Effector memory CD8-positive, alpha-beta T cell (primary cell): ENCODE measurements at regions not wholly inside any gene's neighbourhood (a gene's known extent, or its start where the extent isn't known, plus 50 kb on each side); places are given as distances from the start of the nearest gene placed in this dataset.
"Not testable (repeated sequence)": the region's sequence is repeated elsewhere in the genome, so short reads cannot be mapped to it uniquely, and the experiment has no call there.

Experiments
- ATAC-seq: fragments of 150-1000 bp; cut with Tn5 transposase; replicated peaks from 2 replicates; pipeline ENCODE4 v1.10.0; 2021; ENCODE audit warnings: mild to moderate bottlenecking, moderate library complexity
- DNase-seq, 3 experiments: peaks; one replicate each; pipeline ENCODE4 v3.0.0; 2021
- H3K27ac Mint-ChIP-seq, 2 donors: one replicate each; pipeline ENCODE4 v1.8.0; 2022; ENCODE audit warnings: mild to moderate bottlenecking in 2 of 2, mixed read lengths in 2 of 2, moderate library complexity in 2 of 2
- H3K27me3 Mint-ChIP-seq, 2 donors: one replicate each; pipeline ENCODE4 v1.8.0; 2022; ENCODE audit warnings: mixed read lengths in 2 of 2
- H3K36me3 Mint-ChIP-seq: one replicate; pipeline ENCODE4 v1.8.0; 2022; ENCODE audit warnings: mild to moderate bottlenecking, moderate library complexity, mixed read lengths; ENCODE audit not compliant: insufficient read depth
- H3K4me1 Mint-ChIP-seq, 2 donors: one replicate each; pipeline ENCODE4 v1.8.0; 2022; ENCODE audit warnings: low read depth in 2 of 2, mixed read lengths in 2 of 2
- H3K4me3 Mint-ChIP-seq, 2 donors: one replicate each; pipeline ENCODE4 v1.8.0; 2022; ENCODE audit warnings: mild to moderate bottlenecking in 2 of 2, mixed read lengths in 2 of 2, moderate library complexity in 2 of 2
- H3K9me3 Mint-ChIP-seq, 2 donors: one replicate each; pipeline ENCODE4 v1.8.0; 2022; ENCODE audit warnings: mixed read lengths in 2 of 2

DNA sequence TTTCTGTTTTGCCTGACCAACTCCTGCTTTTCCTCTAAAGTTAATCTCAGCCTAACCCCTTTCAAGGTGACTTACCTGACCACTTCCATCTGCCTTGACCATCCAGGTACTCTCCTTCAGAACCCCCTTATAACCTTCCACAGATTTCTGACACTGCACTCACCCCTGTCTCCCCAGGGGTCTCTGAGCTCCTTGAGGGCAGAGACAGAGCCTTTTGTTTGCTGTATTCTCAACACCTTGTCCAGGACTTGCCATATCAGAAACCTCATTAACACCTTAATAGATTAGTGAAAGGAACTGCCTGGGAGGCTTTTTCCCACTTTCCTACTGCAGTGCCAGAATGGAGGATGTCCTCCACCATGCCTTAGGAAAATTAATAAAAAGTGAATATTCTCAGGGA lies 119.7 kb upstream of the SERPINE2 start:
- no peak for DNase-seq
- no peaks in the 10 kb centered on the region for H3K9me3 Mint-ChIP-seq
- no peak overlapping the region for H3K27ac Mint-ChIP-seq
- no peaks in the 10 kb centered on the region for H3K36me3 Mint-ChIP-seq
- H3K4me1 Mint-ChIP-seq = no peaks in the 10 kb centered on the region
- ATAC-seq = no peak
- H3K27me3 Mint-ChIP-seq = peaks cover 15 to 28% of the 10 kb centered on the region in 2 donors
- no peak overlapping the region for H3K4me3 Mint-ChIP-seq

DNA sequence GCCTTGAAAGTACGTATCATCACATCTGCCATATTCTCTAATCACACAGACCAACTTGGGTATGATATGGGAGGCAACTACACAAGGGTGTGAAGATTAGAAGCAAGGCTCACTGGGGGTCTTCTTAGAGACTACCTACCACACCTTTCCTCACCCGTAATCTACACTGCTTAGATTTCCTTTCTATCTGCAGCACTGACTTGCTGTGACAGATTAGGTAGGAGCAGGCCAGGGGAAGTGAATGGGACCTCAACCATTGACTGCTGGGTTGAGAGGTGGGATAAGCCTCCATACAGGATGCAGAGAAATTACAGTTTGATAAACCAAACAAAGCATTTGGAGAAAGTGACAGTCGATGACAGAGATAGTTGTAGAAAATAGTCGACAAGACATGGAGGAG lies 119.0 kb upstream of the SERPINE2 start:
- no peak overlapping the region for H3K27ac Mint-ChIP-seq
- H3K36me3 Mint-ChIP-seq = no peaks in the 10 kb centered on the region
- peaks cover 15 to 27% of the 10 kb centered on the region in 2 donors for H3K27me3 Mint-ChIP-seq
- no peak overlapping the region for H3K4me3 Mint-ChIP-seq
- no peaks in the 10 kb centered on the region for H3K9me3 Mint-ChIP-seq
- ATAC-seq (no peak), DNase-seq (no peak)
- no peaks in the 10 kb centered on the region for H3K4me1 Mint-ChIP-seq

DNA sequence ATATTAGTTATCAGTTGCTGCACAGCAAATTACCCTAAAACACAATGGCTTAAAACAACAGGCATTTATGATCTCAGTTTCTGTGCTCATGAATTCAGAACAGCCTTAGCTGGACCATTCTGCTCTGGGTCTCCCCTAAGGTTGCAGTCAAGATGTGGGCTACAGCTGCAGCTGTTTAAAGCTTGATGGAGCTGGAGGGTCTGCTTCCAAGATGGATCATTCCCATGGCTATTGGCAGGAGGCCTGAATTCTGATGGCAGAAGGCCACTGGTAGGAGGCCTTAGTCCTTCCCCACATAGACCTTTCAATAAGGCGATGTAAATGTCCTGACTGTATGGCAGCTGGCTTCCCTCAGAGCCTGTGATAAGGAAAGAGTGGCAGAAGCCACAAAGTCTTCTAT lies 118.6 kb upstream of the SERPINE2 start:
- Mint-ChIP-seq H3K4me1 (no peaks in the 10 kb centered on the region), H3K27ac (no peak overlapping the region), H3K9me3 (no peaks in the 10 kb centered on the region), H3K27me3 (peaks cover 15 to 27% of the 10 kb centered on the region in 2 donors), H3K36me3 (no peaks in the 10 kb centered on the region), H3K4me3 (no peak overlapping the region)
- ATAC-seq = no peak
- no peak for DNase-seq

DNA sequence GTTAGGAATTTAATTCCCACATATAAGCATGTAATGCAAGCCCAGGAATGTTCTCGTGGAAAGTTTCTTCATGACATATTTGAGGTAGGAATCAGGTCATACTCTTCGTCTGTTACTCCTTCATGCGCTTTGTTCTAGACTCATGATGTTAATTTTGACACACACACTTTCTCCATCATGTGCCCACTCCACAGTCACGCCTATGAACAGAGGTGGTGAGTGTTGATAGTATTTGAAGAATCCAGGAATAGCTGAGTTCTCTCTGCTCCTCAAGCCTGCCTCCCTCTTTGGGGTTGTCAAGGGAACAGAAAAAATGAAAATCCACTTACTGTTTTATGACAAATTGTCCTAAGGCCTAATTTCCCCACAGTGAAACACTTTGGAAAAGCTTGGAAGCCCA lies 117.3 kb upstream of the SERPINE2 start:
- no peaks in the 10 kb centered on the region for H3K4me1 Mint-ChIP-seq
- H3K4me3 Mint-ChIP-seq = no peak overlapping the region
- no peak for DNase-seq
- no peaks in the 10 kb centered on the region for H3K9me3 Mint-ChIP-seq
- H3K27me3 Mint-ChIP-seq = peaks cover 15 to 20% of the 10 kb centered on the region in 2 donors
- H3K36me3 Mint-ChIP-seq = no peaks in the 10 kb centered on the region
- no peak overlapping the region for H3K27ac Mint-ChIP-seq
- no peak for ATAC-seq

DNA sequence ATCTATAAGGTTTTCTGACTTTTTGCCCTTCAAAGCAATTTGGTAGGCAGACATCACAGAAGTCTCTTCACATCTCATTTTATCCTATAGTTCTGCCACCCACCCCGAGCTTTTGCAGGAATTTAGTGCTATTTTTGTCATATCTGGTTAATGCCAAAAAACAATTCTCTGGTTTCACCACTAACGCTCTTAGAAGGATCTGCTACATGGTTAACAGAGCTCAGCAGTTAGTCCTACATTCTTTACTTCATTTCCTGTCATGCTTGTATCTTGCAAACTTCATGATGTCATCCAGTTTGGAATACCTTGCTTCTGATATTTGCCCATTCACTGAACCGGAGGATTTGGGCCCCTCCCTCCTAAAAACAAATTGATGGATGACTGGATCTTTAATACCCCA lies 116.8 kb upstream of the SERPINE2 start:
- Mint-ChIP-seq H3K9me3 (no peaks in the 10 kb centered on the region), H3K36me3 (no peaks in the 10 kb centered on the region), H3K4me1 (no peaks in the 10 kb centered on the region), H3K4me3 (no peak overlapping the region), H3K27me3 (peaks cover 15 to 20% of the 10 kb centered on the region in 2 donors), H3K27ac (no peak overlapping the region)
- DNase-seq (no peak), ATAC-seq (no peak)

DNA sequence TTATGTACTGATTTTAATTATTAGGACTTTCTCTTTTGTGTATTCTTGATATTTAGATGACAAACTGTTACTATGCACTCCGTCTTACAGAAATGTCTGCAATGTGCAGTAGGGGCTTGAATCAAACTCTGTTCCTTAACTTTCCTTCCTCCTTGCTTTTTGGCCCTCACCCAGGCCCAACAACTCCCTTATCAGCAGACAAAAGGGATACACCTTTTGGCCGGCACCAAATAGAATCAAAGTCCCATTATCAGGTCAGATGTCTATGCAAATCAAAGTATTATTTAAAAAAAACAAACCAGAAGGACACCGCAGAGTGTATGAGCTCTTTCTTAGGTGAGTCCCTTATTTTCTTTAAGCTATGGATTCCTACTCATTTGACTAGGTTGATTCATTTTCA lies 116.3 kb upstream of the SERPINE2 start:
- Mint-ChIP-seq H3K9me3 (no peaks in the 10 kb centered on the region), H3K4me1 (no peaks in the 10 kb centered on the region), H3K4me3 (no peak overlapping the region), H3K36me3 (no peaks in the 10 kb centered on the region), H3K27me3 (peaks cover 15 to 20% of the 10 kb centered on the region in 2 donors), H3K27ac (no peak overlapping the region)
- DNase-seq (no peak), ATAC-seq (no peak)

DNA sequence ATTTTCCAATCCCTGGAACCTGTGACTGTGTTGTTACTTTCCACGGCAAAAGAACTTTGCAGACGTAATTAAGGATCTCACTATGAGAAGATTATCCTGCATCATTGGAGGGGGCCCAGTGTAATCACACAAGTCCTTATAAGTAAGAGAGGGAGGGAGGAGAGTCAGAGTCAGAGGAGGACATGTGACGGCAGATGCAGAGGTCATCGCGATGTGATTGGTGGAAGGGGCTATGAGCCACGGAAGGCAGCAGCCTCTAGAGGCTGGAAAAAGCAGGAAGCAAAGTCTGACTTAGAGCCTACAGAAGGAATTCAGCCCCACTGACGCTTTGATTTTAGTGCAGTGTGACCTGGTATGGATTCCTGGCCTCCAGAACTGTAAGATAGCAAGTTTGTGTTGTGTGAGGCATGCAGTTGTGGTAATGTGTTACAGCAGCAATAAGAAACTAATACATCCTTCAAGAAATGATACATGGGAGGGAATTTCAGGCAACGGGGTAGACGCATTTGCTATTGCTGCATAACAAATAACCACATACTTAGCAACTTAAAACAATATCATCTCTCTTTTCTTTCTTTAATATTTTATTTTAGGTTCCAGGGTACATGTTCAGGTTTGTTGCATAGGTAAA lies 112.7 kb upstream of the SERPINE2 start:
- H3K36me3 Mint-ChIP-seq = no peaks in the 10 kb centered on the region
- H3K4me1 Mint-ChIP-seq = no peaks in the 10 kb centered on the region
- ATAC-seq (no peak), DNase-seq (no peak)
- H3K4me3 Mint-ChIP-seq = no peak overlapping the region
- H3K27ac Mint-ChIP-seq = no peak overlapping the region
- H3K9me3 Mint-ChIP-seq = no peaks in the 10 kb centered on the region
- peaks cover 4 to 12% of the 10 kb centered on the region in 2 donors for H3K27me3 Mint-ChIP-seq

DNA sequence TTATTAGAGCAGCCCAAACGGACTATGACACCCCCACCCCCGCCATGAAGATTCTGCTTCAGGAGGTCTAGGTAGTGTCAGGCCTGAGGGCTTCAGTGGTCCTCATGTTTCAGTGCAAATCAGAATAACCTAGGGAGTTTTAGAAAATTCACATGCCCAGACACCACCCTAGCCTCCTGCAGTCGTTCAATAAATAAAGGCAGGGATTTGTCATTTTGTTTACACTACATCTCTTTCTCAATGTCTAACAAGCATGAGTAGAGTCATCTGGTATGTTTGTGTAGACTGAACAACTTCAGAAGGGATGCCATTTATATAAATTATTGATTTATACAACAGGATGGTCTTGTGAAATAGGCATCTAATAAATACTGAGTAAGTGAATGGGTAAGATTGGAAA lies 112.1 kb upstream of the SERPINE2 start:
- Mint-ChIP-seq H3K4me3 (no peak overlapping the region), H3K27me3 (peaks cover 10 to 17% of the 10 kb centered on the region in 2 donors), H3K36me3 (no peaks in the 10 kb centered on the region), H3K27ac (no peak overlapping the region), H3K9me3 (no peaks in the 10 kb centered on the region), H3K4me1 (no peaks in the 10 kb centered on the region)
- DNase-seq = no peak
- ATAC-seq = no peak

DNA sequence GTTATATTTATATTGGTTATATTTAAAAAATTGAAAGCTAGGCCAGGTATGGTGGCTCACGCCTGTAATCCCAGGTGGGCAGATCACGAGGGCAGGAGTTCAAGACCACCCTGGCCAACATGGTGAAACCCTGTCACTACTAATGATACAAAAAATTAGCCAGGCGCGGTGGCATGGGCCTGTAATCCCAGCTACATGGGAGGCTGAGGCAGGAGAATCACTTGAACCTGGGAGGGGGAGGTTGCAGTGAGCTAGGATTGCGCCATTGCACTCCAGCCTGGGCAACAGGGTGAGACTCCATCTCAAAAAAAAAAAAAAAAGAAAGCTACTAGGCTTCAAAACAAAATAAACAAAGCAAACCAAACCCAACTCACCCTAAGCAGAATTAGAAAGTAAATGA lies 109.0 kb upstream of the SERPINE2 start:
- DNase-seq, H3K9me3 Mint-ChIP-seq, H3K4me1 Mint-ChIP-seq, ATAC-seq, H3K4me3 Mint-ChIP-seq, H3K36me3 Mint-ChIP-seq, H3K27ac Mint-ChIP-seq: not testable (repeated sequence)
- peaks cover 15 to 17% of the 10 kb centered on the region in 2 donors for H3K27me3 Mint-ChIP-seq

DNA sequence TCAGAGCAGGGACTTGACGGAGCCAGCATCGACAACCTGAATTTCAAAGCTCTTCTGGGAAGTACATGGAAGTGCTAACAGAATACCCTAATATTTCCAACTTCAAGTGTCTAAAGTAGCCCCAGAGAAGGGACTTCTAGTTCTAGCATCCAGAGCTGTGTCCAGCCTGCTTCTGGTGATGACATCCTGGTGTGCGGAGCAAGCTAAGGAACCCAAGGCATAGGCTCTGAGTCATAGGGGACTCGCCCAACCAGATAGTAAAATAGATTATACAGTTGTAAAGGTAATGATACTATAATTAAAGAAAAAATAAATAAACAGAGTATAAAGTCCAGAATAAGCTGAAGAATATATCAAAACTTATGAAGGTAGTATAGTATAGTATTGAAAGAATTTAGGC lies 108.1 kb upstream of the SERPINE2 start:
- no peaks in the 10 kb centered on the region for H3K9me3 Mint-ChIP-seq
- ATAC-seq (no peak), DNase-seq (no peak)
- H3K4me1 Mint-ChIP-seq = no peaks in the 10 kb centered on the region
- no peaks in the 10 kb centered on the region for H3K36me3 Mint-ChIP-seq
- H3K4me3 Mint-ChIP-seq = no peak overlapping the region
- H3K27me3 Mint-ChIP-seq = peaks cover 22 to 25% of the 10 kb centered on the region in 2 donors
- H3K27ac Mint-ChIP-seq = no peak overlapping the region

DNA sequence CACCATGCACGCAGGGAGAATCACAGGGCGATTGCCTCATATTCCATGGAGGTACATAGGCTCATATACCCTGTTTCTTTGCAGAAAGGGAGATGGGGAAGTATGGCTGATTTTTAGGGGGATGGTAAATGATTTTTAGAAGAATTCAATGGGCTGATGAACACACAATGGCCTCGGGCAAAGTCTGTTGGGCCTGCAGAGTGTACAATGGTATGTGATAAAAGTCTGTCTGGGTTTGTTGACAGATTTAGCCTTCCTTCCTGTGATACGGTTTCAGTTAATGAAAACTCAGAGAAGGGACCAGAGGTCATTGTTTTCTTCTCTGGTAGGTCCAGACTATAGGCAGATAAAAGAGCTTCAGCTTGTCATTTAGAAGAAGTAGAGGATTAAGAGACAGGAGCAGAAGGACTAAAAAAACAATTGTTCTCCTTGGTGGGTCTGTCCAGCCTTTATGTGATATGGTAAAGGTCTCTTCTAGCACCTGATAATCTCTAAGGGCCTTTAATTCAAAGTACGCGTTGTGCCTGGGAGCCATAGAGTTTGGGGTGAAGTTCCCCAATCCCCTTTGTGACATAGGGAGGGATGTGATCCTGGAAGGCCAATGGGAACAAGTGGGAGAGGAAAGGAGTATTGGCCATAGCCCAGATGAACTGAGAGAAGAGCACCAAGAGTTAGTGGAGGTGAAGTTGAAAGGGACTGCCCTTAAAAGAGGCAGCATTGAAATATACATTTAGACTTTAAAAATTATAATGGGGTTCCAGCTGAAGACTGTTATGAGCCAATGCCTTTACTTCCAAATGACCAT lies 107.5 kb upstream of the SERPINE2 start:
- H3K36me3 Mint-ChIP-seq = no peaks in the 10 kb centered on the region
- ATAC-seq = no peak
- no peak for DNase-seq
- H3K9me3 Mint-ChIP-seq = no peaks in the 10 kb centered on the region
- no peak overlapping the region for H3K4me3 Mint-ChIP-seq
- no peaks in the 10 kb centered on the region for H3K4me1 Mint-ChIP-seq
- peaks cover 26 to 31% of the 10 kb centered on the region in 2 donors for H3K27me3 Mint-ChIP-seq
- no peak overlapping the region for H3K27ac Mint-ChIP-seq

DNA sequence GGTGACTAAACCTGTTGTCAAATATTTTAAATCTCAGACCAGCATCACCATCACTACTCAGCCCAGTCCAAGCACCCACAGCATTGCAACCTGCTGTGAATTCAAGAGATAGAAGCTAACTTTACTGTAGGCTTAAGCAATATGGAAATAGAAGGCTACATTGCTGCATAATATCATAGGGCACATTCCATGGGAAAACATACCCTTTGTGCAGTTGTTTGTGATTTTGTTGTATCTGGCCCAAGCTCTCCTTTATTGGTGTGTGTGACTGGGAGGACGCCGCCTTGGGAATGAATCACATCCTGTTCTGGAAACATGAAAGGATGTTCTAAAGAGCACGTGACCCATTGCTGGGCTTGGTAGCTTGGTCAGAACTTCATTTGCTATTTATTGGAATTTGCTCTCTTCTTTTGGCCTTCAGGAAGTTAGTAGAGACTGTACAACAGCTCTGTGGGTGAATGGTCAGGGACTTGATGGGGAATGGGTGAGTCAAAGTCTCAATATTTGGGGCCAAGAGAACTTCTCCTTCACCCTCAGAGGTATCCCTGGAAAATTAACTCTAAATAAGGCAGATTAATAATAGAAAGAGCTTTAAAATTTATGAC lies 106.8 kb upstream of the SERPINE2 start:
- no peak overlapping the region for H3K4me3 Mint-ChIP-seq
- H3K36me3 Mint-ChIP-seq = no peaks in the 10 kb centered on the region
- DNase-seq (no peak), ATAC-seq (no peak)
- no peak overlapping the region for H3K27ac Mint-ChIP-seq
- no peaks in the 10 kb centered on the region for H3K9me3 Mint-ChIP-seq
- H3K27me3 Mint-ChIP-seq = peaks cover 30 to 35% of the 10 kb centered on the region in 2 donors
- no peaks in the 10 kb centered on the region for H3K4me1 Mint-ChIP-seq

DNA sequence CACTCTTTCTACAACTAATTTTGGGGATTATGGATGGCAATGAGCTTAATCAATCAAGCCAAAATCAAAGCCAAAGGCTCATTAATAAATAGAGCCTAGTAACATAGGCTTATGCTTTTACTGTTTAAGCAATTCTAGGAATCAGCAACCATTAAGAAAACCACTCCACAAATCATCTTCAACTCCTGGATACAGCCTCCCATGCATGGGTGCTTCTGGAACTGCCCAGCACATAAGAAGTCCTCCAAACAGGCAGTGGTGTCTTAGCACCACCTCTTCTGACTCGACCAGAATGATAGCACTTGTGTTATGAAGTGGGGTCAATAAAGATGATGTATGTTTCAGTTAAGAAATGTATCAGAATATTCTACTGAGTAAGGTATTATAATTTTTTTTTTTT lies 104.4 kb upstream of the SERPINE2 start:
- no peaks in the 10 kb centered on the region for H3K9me3 Mint-ChIP-seq
- H3K27ac Mint-ChIP-seq = no peak overlapping the region
- no peak overlapping the region for H3K4me3 Mint-ChIP-seq
- no peaks in the 10 kb centered on the region for H3K4me1 Mint-ChIP-seq
- H3K36me3 Mint-ChIP-seq = no peaks in the 10 kb centered on the region
- peaks cover 30 to 50% of the 10 kb centered on the region in 2 donors for H3K27me3 Mint-ChIP-seq
- no peak for DNase-seq
- ATAC-seq = no peak
